Vagina (tissue), 2 donors: ENCODE measurements at regions not wholly inside any gene's neighbourhood (a gene's known extent, or its start where the extent isn't known, plus 50 kb on each side); places are given as distances from the start of the nearest gene placed in this dataset.

ENCODE experiments used
- POLR2A ChIP-seq, 2 donors: fragments of 450-650 bp; IDR thresholded peaks; one replicate each; pipeline ENCODE4 v1.6.1; 2017; ENCODE audit warnings: antibody characterized with exemption in 2 of 2, mild to moderate bottlenecking in 2 of 2, moderate library complexity in 2 of 2
- POLR2AphosphoS5 ChIP-seq, 2 donors: sonication (generic); formaldehyde crosslinking; IDR thresholded peaks; one replicate each; pipeline ENCODE4 v1.9.0; 2017; ENCODE audit warnings: antibody characterized with exemption in 2 of 2, mild to moderate bottlenecking in 2 of 2, low read depth in 1 of 2; ENCODE audit not compliant: insufficient read depth in 1 of 2
- TF ChIP-seq, protein P1 (sequence below), 3 experiments: fragments of 450-650 bp in 2 of 3; fragments of 200-600 bp in 1 of 3; sonication (generic) in 1 of 3; IDR thresholded peaks; one replicate each; pipeline ENCODE4 v1.5.1; 2017 to 2019; ENCODE audit warnings: antibody characterized with exemption in 3 of 3, mild to moderate bottlenecking in 2 of 3, moderate library complexity in 2 of 3

DNA sequence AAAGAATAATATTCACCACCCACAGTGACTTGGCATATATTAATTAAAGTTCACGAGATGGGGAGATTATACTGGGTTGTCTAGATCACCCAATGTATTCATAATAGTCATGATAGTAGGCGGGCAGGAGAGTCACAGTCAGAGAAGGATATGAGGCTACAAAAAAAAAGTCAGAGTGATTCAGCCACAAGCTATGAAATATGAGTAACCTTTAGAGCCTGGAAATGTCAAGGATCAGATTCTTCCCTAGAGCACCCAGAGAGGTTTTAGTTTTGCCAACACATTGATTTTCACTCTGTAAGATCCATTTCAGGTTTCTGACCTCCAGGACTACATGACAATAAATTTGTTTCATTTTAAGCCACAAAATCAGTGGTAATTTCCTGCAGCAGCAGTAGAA, 501.9 kb downstream of the GABRG1 start:
- TF ChIP-seq, protein P1, sequence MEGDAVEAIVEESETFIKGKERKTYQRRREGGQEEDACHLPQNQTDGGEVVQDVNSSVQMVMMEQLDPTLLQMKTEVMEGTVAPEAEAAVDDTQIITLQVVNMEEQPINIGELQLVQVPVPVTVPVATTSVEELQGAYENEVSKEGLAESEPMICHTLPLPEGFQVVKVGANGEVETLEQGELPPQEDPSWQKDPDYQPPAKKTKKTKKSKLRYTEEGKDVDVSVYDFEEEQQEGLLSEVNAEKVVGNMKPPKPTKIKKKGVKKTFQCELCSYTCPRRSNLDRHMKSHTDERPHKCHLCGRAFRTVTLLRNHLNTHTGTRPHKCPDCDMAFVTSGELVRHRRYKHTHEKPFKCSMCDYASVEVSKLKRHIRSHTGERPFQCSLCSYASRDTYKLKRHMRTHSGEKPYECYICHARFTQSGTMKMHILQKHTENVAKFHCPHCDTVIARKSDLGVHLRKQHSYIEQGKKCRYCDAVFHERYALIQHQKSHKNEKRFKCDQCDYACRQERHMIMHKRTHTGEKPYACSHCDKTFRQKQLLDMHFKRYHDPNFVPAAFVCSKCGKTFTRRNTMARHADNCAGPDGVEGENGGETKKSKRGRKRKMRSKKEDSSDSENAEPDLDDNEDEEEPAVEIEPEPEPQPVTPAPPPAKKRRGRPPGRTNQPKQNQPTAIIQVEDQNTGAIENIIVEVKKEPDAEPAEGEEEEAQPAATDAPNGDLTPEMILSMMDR (IDR thresholded peaks at IDR 0.05), result no peak
- no peak for TF ChIP-seq POLR2A (IDR thresholded peaks at IDR 0.05)
- no peak for TF ChIP-seq POLR2AphosphoS5 (IDR thresholded peaks at IDR 0.05; ENCODE audit: insufficient read depth in 1 of 2, low read depth in 1 of 2)
